Neural progenitor cell (in vitro differentiated cells): ENCODE measurements at regions not wholly inside any gene's neighbourhood (a gene's known extent, or its start where the extent isn't known, plus 50 kb on each side); places are given as distances from the start of the nearest gene placed in this dataset.

Experiments used
- DNase-seq: peaks from one replicate; pipeline ENCODE4 v3.0.0-alpha.2; 2016; ENCODE audit warnings: low spot score
- H2AFZ ChIP-seq: fragments of 200-600 bp; sonication (generic); replicated peaks from 2 replicates; pipeline ENCODE4 v1.6.1; 2016; ENCODE audit warnings: antibody characterized with exemption
- H3F3A ChIP-seq: fragments of 200-600 bp; sonication (generic); 2 replicates; pipeline ENCODE4 v1.6.1; 2016; ENCODE audit warnings: antibody characterized with exemption, low read depth
- H3K27ac ChIP-seq: fragments of 200-600 bp; sonication (generic); 2 replicates; pipeline ENCODE4 v1.5.1; 2016; ENCODE audit warnings: mild to moderate bottlenecking
- H3K27me3 ChIP-seq: fragments of 200-600 bp; sonication (generic); 2 replicates; pipeline ENCODE4 v1.6.1; 2016; ENCODE audit warnings: mild to moderate bottlenecking, moderate library complexity
- H3K36me3 ChIP-seq: fragments of 200-600 bp; sonication (generic); 2 replicates; pipeline ENCODE4 v1.5.1; 2016
- H3K4me1 ChIP-seq: fragments of 200-600 bp; sonication (generic); 2 replicates; pipeline ENCODE4 v1.6.1; 2016; ENCODE audit warnings: mixed run types
- H3K4me2 ChIP-seq: fragments of 200-600 bp; sonication (generic); 2 replicates; pipeline ENCODE4 v1.6.1; 2016
- H3K4me3 ChIP-seq: fragments of 200-600 bp; sonication (generic); 2 replicates; pipeline ENCODE4 v1.5.1; 2016
- H3K79me2 ChIP-seq: fragments of 200-600 bp; sonication (generic); 2 replicates; pipeline ENCODE4 v1.6.1; 2016; ENCODE audit warnings: low read depth
- H3K9ac ChIP-seq: fragments of 200-600 bp; sonication (generic); 2 replicates; pipeline ENCODE4 v1.6.1; 2016
- H3K9me3 ChIP-seq: fragments of 200-600 bp; sonication (generic); 2 replicates; pipeline ENCODE4 v1.5.1; 2016; ENCODE audit warnings: low read depth
- H4K20me1 ChIP-seq: fragments of 200-600 bp; sonication (generic); 2 replicates; pipeline ENCODE4 v1.6.1; 2016; ENCODE audit warnings: low read depth
- H3K27ac Mint-ChIP-seq: 3 replicates; pipeline ENCODE4 v1.8.0; 2021; ENCODE audit warnings: mixed read lengths
- H3K27me3 Mint-ChIP-seq: 2 replicates; pipeline ENCODE4 v1.8.0; 2022; ENCODE audit warnings: low read depth, mild to moderate bottlenecking, inconsistent platforms, moderate library complexity, mixed read lengths; ENCODE audit not compliant: insufficient read depth
- H3K36me3 Mint-ChIP-seq: 3 replicates; pipeline ENCODE4 v1.8.0; 2021; ENCODE audit warnings: mixed read lengths
- H3K4me1 Mint-ChIP-seq: 3 replicates; pipeline ENCODE4 v1.8.0; 2021; ENCODE audit warnings: mixed read lengths
- H3K4me3 Mint-ChIP-seq: 3 replicates; pipeline ENCODE4 v1.8.0; 2021; ENCODE audit warnings: mild to moderate bottlenecking, moderate library complexity, mixed read lengths
- H3K9me3 Mint-ChIP-seq: 3 replicates; pipeline ENCODE4 v1.8.0; 2020; ENCODE audit warnings: mixed read lengths
- EZH2 ChIP-seq: fragments of 200-600 bp; sonication (generic); IDR thresholded peaks from 2 replicates; pipeline ENCODE4 v1.6.1; 2017; ENCODE audit warnings: antibody characterized with exemption, mild to moderate bottlenecking, moderate library complexity
- EZH2phosphoT487 ChIP-seq: fragments of 200-600 bp; sonication (generic); IDR thresholded peaks from 2 replicates; pipeline ENCODE4 v1.6.1; 2017; ENCODE audit warnings: antibody characterized with exemption
- TF ChIP-seq, protein P1 (sequence below): fragments of 200-600 bp; sonication (generic); IDR thresholded peaks from 2 replicates; pipeline ENCODE4 v1.5.1; 2017; ENCODE audit warnings: antibody characterized with exemption, mild to moderate bottlenecking

DNA sequence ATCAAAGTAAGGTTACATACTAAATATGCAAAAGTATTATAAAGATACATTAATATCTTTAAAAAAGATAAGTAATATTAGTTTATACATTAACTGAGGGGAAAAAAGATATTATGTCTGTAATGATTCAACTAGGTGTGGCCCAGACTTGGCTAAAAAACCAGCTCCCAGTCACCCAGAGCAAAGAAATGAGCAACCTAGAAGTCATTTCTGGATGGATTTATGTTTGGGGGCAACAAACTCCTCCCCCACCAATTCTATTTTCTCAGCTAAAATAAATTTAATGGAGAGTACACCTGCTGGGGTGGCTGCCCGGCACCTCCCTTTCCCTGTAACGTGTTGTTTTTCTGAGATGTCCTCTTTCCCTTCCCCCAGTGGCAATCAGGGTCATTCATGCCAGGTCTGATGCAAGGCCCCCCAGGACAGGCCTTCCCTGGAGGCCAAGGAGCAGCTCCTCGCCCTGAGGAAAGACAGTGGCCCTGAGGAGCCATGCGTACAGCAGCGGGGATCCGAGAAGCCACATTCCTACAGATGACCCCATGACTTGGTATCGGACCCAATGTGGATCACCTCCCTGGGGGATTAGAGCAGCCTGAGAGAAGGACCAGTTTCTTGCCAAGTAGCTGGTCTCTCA lies 78.6 kb upstream of the DOCK9 start:
- Histone ChIP-seq H3K4me2 (no peak overlapping the region), H2AFZ (no peak overlapping the region), H3K9ac (no peak overlapping the region), H3K79me2 (no peaks in the 10 kb centered on the region), H3K4me3 (no peak overlapping the region), H3K27me3 (no peaks in the 10 kb centered on the region), H3F3A (peaks cover 3% of the 10 kb centered on the region), H3K4me1 (peaks cover 19% of the 10 kb centered on the region), H4K20me1 (no peaks in the 10 kb centered on the region), H3K9me3 (no peaks in the 10 kb centered on the region), H3K27ac (no peak overlapping the region), H3K36me3 (no peaks in the 10 kb centered on the region)
- no peak overlapping the region for H3K27ac Mint-ChIP-seq
- H3K27me3 Mint-ChIP-seq: peaks cover 3% of the 10 kb centered on the region
- H3K4me3 Mint-ChIP-seq: no peak overlapping the region
- peaks cover 5% of the 10 kb centered on the region for H3K4me1 Mint-ChIP-seq
- DNase-seq: no peak
- TF ChIP-seq EZH2 (no peak), EZH2phosphoT487 (no peak)
- TF ChIP-seq, protein P1, sequence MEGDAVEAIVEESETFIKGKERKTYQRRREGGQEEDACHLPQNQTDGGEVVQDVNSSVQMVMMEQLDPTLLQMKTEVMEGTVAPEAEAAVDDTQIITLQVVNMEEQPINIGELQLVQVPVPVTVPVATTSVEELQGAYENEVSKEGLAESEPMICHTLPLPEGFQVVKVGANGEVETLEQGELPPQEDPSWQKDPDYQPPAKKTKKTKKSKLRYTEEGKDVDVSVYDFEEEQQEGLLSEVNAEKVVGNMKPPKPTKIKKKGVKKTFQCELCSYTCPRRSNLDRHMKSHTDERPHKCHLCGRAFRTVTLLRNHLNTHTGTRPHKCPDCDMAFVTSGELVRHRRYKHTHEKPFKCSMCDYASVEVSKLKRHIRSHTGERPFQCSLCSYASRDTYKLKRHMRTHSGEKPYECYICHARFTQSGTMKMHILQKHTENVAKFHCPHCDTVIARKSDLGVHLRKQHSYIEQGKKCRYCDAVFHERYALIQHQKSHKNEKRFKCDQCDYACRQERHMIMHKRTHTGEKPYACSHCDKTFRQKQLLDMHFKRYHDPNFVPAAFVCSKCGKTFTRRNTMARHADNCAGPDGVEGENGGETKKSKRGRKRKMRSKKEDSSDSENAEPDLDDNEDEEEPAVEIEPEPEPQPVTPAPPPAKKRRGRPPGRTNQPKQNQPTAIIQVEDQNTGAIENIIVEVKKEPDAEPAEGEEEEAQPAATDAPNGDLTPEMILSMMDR: no peak
- H3K36me3 Mint-ChIP-seq: no peaks in the 10 kb centered on the region
- H3K9me3 Mint-ChIP-seq: no peaks in the 10 kb centered on the region

DNA sequence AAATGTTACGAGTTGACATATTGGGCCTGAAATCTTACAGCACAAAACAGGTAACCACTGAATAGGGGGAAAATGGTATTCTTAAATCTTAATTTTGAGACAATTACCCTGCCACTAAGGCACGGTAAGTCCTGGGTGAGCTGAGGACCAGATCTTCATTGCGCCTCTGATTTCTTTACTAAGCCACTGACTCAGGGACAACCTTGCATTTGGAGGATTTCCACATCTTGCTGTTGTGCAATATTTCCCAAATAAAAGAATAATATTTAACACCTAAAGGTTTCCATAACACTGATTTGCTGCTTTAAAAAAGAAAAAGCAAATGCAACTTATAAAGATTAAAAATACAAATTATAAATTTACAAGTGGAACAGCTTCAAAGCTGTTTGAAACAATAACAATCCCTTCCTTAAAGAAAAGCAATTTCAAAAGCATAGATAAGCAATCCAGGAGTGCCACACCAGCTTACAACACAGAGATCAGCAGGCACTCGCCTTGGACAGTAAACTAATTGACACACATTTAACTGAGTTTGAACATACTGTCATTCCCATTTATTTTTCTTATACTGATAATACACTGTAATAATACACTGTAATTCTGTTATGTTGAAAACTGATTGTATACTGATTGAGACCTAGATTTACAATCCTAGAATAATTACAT lies 79.6 kb upstream of the DOCK9 start:
- no peak overlapping the region for H3K27ac Mint-ChIP-seq

DNA sequence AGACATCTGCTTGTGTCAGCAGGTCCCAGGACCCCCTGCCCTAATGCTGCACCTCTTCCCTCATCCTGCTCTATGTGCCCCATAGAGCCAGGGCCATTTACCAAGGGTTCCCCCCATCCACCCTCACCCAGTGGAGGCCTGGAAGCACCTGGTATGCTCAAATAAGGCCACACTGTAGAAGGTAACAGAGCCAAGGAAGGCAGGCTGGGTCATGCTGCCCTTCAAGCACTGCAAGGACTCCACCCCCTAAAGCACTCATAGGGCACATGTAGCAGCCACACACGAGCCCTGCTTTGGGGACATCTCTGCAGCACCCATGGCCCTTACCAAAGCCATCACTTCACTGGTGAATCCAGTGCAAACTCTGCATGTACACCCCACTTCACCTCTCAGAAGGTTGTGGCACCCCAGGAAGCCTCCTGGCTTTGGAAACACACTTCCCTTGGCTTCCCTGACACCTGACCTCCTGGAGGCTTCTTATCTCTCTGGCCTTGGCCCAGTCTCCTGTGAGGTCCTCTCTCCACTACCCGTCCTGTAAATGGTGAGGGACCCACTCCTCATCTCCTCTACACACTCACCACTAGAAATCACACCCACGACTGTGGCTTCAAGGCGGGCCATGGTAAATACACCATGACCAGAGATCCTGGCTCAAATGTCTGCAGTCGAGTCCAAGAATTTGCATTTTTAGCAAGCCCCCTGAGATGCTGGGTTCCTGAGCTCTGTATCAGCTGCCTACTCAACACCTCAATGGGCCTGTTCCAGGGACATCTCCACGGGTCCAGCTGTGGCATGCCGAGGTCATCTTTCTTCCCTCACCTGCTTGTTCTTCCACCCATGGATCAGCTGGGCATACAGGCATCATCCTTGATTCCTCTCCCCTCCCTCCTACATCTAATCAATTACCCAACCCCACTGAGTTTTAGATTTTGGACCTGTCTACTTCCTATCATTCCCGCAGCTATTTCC lies 80.9 kb upstream of the DOCK9 start:
- no peak overlapping the region for H3K4me3 Mint-ChIP-seq
- Histone ChIP-seq H3K27ac (no peak overlapping the region), H3K79me2 (no peaks in the 10 kb centered on the region), H2AFZ (no peak overlapping the region), H3K27me3 (no peaks in the 10 kb centered on the region), H3K4me3 (no peak overlapping the region), H3K4me2 (no peak overlapping the region), H3K9ac (no peak overlapping the region), H3K36me3 (no peaks in the 10 kb centered on the region), H4K20me1 (no peaks in the 10 kb centered on the region), H3K4me1 (peaks cover 14% of the 10 kb centered on the region), H3K9me3 (no peaks in the 10 kb centered on the region), H3F3A (peaks cover 3% of the 10 kb centered on the region)
- DNase-seq: no peak
- peaks cover 2% of the 10 kb centered on the region for H3K4me1 Mint-ChIP-seq
- H3K27ac Mint-ChIP-seq: no peak overlapping the region
- no peaks in the 10 kb centered on the region for H3K9me3 Mint-ChIP-seq
- TF ChIP-seq EZH2phosphoT487 (no peak), EZH2 (no peak)
- TF ChIP-seq, protein P1: no peak
- no peaks in the 10 kb centered on the region for H3K36me3 Mint-ChIP-seq
- no peaks in the 10 kb centered on the region for H3K27me3 Mint-ChIP-seq

More for the DNA sequence above, 79.6 kb upstream of the DOCK9 start:
- H3K4me1 ChIP-seq: peaks cover 19% of the 10 kb centered on the region
- no peaks in the 10 kb centered on the region for H3K9me3 ChIP-seq
- H3K4me1 Mint-ChIP-seq: peaks cover 5% of the 10 kb centered on the region
- H3K79me2 ChIP-seq: no peaks in the 10 kb centered on the region
- H3K9ac ChIP-seq: no peak overlapping the region
- no peak for DNase-seq
- H3K27me3 Mint-ChIP-seq: no peaks in the 10 kb centered on the region
- no peak overlapping the region for H3K4me2 ChIP-seq
- no peaks in the 10 kb centered on the region for H3K36me3 ChIP-seq
- no peaks in the 10 kb centered on the region for H3K27me3 ChIP-seq
- H3K36me3 Mint-ChIP-seq: no peaks in the 10 kb centered on the region
- H3F3A ChIP-seq: peaks cover 3% of the 10 kb centered on the region
- H3K4me3 Mint-ChIP-seq: no peak overlapping the region
- no peak overlapping the region for H3K4me3 ChIP-seq
- TF ChIP-seq, protein P1: no peak
- TF ChIP-seq EZH2: no peak
- TF ChIP-seq EZH2phosphoT487: no peak
- H2AFZ ChIP-seq: no peak overlapping the region
- H4K20me1 ChIP-seq: no peaks in the 10 kb centered on the region
- H3K27ac ChIP-seq: no peak overlapping the region
- H3K9me3 Mint-ChIP-seq: no peaks in the 10 kb centered on the region
